GM21717 (cell line): ENCODE measurements at regions not wholly inside any gene's neighbourhood (a gene's known extent, or its start where the extent isn't known, plus 50 kb on each side); places are given as distances from the start of the nearest gene placed in this dataset.

Experiments
- ATAC-seq: cut with Tn5 transposase; IDR thresholded peaks from one replicate; pipeline ENCODE4 v1.9.1; 2021; ENCODE audit warnings: mild to moderate bottlenecking, moderate library complexity; ENCODE audit not compliant: unreplicated experiment

GRCh38 chr6:66902457-66902856 is 1195.4 kb upstream of the EYS start:
- ATAC-seq, result no peak

GRCh38 chr6:66900133-66901083 is 1193.4 kb upstream of the EYS start:
- no peak for ATAC-seq

- no peak for ATAC-seq
These were observed 1190.5 kb upstream of the EYS start for GRCh38 chr6:66897576-66897975.

GRCh38 chr6:66896415-66896814 is 1189.4 kb upstream of the EYS start:
- ATAC-seq, result no peak

GRCh38 chr6:66883453-66883852 is 1176.4 kb upstream of the EYS start:
- no peak for ATAC-seq

- no peak for ATAC-seq
These were observed 1159.8 kb upstream of the EYS start for GRCh38 chr6:66866801-66867200.

- no peak for ATAC-seq
These were observed 1158.7 kb upstream of the EYS start for GRCh38 chr6:66865771-66866170.

GRCh38 chr6:66861007-66861541 is 1154.0 kb upstream of the EYS start:
- no peak for ATAC-seq

GRCh38 chr6:66860328-66860727 is 1153.3 kb upstream of the EYS start:
- ATAC-seq, result no peak

GRCh38 chr6:66858196-66858595 is 1151.2 kb upstream of the EYS start:
- no peak for ATAC-seq

GRCh38 chr6:66854014-66854413 is 1147.0 kb upstream of the EYS start:
- no peak for ATAC-seq

- ATAC-seq, result no peak
These were observed 1144.9 kb upstream of the EYS start for GRCh38 chr6:66851930-66852329.

- no peak for ATAC-seq
These were observed 1142.8 kb upstream of the EYS start for GRCh38 chr6:66849843-66850242.

GRCh38 chr6:66848244-66848953 is 1141.4 kb upstream of the EYS start:
- ATAC-seq, result no peak

GRCh38 chr6:66838764-66839163 is 1131.7 kb upstream of the EYS start:
- no peak for ATAC-seq

- ATAC-seq, result no peak
These were observed 1118.5 kb upstream of the EYS start for GRCh38 chr6:66825539-66825938.

- ATAC-seq, result no peak
These were observed 1107.1 kb upstream of the EYS start for GRCh38 chr6:66814156-66814555.

- no peak for ATAC-seq
These were observed 1101.7 kb upstream of the EYS start for GRCh38 chr6:66808771-66809170.

GRCh38 chr6:66796987-66797386 is 1090.0 kb upstream of the EYS start:
- no peak for ATAC-seq

- no peak for ATAC-seq
These were observed 1081.6 kb upstream of the EYS start for GRCh38 chr6:66788579-66788978.

GRCh38 chr6:66772800-66773199 is 1065.8 kb upstream of the EYS start:
- ATAC-seq, result no peak

- no peak for ATAC-seq
These were observed 1064.6 kb upstream of the EYS start for GRCh38 chr6:66771626-66772025.
